HFFc6 (cell line): ENCODE measurements at regions not wholly inside any gene's neighbourhood (a gene's known extent, or its start where the extent isn't known, plus 50 kb on each side); places are given as distances from the start of the nearest gene placed in this dataset.

ENCODE experiments used
- DNase-seq: peaks from one replicate; pipeline ENCODE4 v3.0.0-alpha.2; 2018
- H3K27ac Mint-ChIP-seq: 2 replicates; pipeline ENCODE4 v1.8.0; 2020; ENCODE audit warnings: mild to moderate bottlenecking, mixed read lengths
- H3K27me3 Mint-ChIP-seq: 2 replicates; pipeline ENCODE4 v1.8.0; 2021; ENCODE audit warnings: mild to moderate bottlenecking, moderate library complexity, mixed read lengths; ENCODE audit not compliant: insufficient read depth
- H3K36me3 Mint-ChIP-seq: 2 replicates; pipeline ENCODE4 v1.8.0; 2021; ENCODE audit warnings: low read depth, mixed read lengths
- H3K4me1 Mint-ChIP-seq: 2 replicates; pipeline ENCODE4 v1.8.0; 2020; ENCODE audit warnings: low read depth, mixed read lengths
- H3K4me3 Mint-ChIP-seq: 2 replicates; pipeline ENCODE4 v1.8.0; 2020; ENCODE audit warnings: mild to moderate bottlenecking, moderate library complexity, mixed read lengths
- H3K9me3 Mint-ChIP-seq: 2 replicates; pipeline ENCODE4 v1.8.0; 2020; ENCODE audit warnings: mild to moderate bottlenecking, mixed read lengths
- TF ChIP-seq, protein P1 (sequence below): fragments of 200-600 bp; sonication (generic); IDR thresholded peaks from 2 replicates; pipeline ENCODE4 v1.5.0; 2021; ENCODE audit warnings: antibody characterized with exemption, mild to moderate bottlenecking

DNA sequence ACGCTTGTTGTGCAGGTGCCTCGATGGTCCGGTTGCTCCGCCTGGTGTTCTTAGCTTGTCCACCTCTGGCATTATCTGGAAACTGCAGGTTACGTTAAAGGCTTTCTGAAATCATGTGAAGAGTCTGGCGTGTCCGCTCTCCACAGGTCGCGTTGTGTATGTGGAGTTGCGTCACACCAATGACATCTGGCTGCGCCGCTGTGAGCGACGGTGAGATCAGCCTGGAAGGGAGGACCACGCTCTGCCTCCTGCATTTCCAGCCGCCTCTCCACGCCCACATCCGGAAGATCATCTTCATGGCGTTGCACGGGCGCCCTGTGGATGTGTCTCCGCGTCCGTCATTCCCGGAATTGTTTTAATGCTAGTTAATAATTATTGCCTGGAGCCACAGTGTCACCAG is 50.6 kb upstream of the GALNT9 start:
- Mint-ChIP-seq H3K27me3 (peaks cover 23% of the 10 kb centered on the region), H3K4me1 (no peaks in the 10 kb centered on the region), H3K9me3 (no peaks in the 10 kb centered on the region), H3K36me3 (no peaks in the 10 kb centered on the region), H3K27ac (no peak overlapping the region), H3K4me3 (no peak overlapping the region)
- DNase-seq = no peak
- TF ChIP-seq, protein P1, sequence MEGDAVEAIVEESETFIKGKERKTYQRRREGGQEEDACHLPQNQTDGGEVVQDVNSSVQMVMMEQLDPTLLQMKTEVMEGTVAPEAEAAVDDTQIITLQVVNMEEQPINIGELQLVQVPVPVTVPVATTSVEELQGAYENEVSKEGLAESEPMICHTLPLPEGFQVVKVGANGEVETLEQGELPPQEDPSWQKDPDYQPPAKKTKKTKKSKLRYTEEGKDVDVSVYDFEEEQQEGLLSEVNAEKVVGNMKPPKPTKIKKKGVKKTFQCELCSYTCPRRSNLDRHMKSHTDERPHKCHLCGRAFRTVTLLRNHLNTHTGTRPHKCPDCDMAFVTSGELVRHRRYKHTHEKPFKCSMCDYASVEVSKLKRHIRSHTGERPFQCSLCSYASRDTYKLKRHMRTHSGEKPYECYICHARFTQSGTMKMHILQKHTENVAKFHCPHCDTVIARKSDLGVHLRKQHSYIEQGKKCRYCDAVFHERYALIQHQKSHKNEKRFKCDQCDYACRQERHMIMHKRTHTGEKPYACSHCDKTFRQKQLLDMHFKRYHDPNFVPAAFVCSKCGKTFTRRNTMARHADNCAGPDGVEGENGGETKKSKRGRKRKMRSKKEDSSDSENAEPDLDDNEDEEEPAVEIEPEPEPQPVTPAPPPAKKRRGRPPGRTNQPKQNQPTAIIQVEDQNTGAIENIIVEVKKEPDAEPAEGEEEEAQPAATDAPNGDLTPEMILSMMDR = no peak

GRCh38 chr12:132379576-132379975 is 50.2 kb upstream of the GALNT9 start:
- no peak overlapping the region for H3K4me3 Mint-ChIP-seq
- H3K9me3 Mint-ChIP-seq = no peaks in the 10 kb centered on the region
- no peaks in the 10 kb centered on the region for H3K4me1 Mint-ChIP-seq
- H3K36me3 Mint-ChIP-seq = no peaks in the 10 kb centered on the region
- TF ChIP-seq, protein P1 = no peak
- DNase-seq = no peak
- no peak overlapping the region for H3K27ac Mint-ChIP-seq
- H3K27me3 Mint-ChIP-seq = peaks cover 23% of the 10 kb centered on the region
